ENCODE measurements at regions not wholly inside any gene's neighbourhood (a gene's known extent, or its start where the extent isn't known, plus 50 kb on each side); places are given as distances from the start of the nearest gene placed in this dataset.

DNA sequence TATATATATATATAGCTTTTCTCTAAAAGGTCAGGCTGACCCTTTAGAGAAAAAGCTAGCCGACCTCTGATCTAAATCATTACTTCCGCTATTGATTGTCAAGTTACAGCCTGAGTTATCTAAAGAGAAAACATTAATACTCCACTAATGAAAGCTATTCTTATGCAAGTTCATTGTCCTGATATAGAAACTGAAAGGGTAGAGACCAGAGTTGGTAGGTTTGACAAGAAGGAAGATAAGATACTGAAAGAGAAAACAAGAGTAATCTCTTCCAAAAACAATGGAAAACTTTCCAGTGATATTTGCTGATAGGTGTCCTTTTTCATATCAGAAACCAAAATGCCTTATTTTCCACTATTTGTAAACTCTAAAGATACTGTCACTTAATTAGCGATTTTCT is 62.8 kb upstream of the SLC39A10 start:
- CTCF ChIA-PET = interaction anchor here (0.7 to 1.8 kb wide), 2 partner anchors 18 to 25 kb away, joined by 3 to 7 read pairs; no protein-coding TSS in a partner anchor
- H3K4me3 ChIP-seq (replicated peaks in 1 of 3; ENCODE audit: insufficient read depth in 1 of 3, low read depth in 1 of 3, low read length in 3 of 3) = no peak overlapping the region
- no peak overlapping the region for H2AFZ ChIP-seq (ENCODE audit: low read depth, low read length)
- H3K27me3 ChIP-seq (ENCODE audit: control insufficient read depth in 2 of 2, insufficient read depth in 2 of 2, low read length in 2 of 2) = peaks cover 0 to 4% of the 10 kb centered on the region in 2 experiments
- no peak overlapping the region for H3K4me2 ChIP-seq (ENCODE audit: insufficient read depth, low read length)
- no peaks in the 10 kb centered on the region for H4K20me1 ChIP-seq (replicated peaks; ENCODE audit: control insufficient read depth, extremely low read depth, insufficient read depth, low read length)
- H3K79me2 ChIP-seq (ENCODE audit: control insufficient read depth, insufficient read depth, low read length) = no peaks in the 10 kb centered on the region
- no peak for FAIRE-seq
- BruUV-seq (replicated peaks) = no TSS peak
- H3K4me1 ChIP-seq (ENCODE audit: control insufficient read depth, extremely low read depth, insufficient read depth, low read length) = no peaks in the 10 kb centered on the region
- H3K36me3 ChIP-seq (ENCODE audit: control insufficient read depth in 2 of 2, extremely low read depth in 1 of 2, insufficient read depth in 2 of 2, low read length in 2 of 2) = no peaks in the 10 kb centered on the region
- dilution Hi-C loops (cut with MboI; ENCODE audit: extremely low pct_ligation_motif_present, low sequenced_read_pairs) (no loop called here), intact Hi-C loops (cut with micrococcal nuclease) (no loop called here)
- POLR2A ChIA-PET = no interaction called here
- TF ChIP-seq, protein P1, sequence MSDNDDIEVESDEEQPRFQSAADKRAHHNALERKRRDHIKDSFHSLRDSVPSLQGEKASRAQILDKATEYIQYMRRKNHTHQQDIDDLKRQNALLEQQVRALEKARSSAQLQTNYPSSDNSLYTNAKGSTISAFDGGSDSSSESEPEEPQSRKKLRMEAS (IDR thresholded peaks at IDR 0.05; ENCODE audit: insufficient read depth, insufficient read length) = no peak
- no peak for TF ChIP-seq GATA2 (IDR thresholded peaks at IDR 0.05; ENCODE audit: insufficient read depth, insufficient read length, low read depth, low read length)
- TF ChIP-seq POLR2A (IDR thresholded peaks at IDR 0.05; ENCODE audit: low read depth, low read length) = no peak
- TF ChIP-seq MYC (IDR thresholded peaks at IDR 0.05; ENCODE audit: low read depth, low read length) = no peak
- no peak for TF ChIP-seq POLR2AphosphoS5 (IDR thresholded peaks at IDR 0.05; ENCODE audit: insufficient read depth, low read depth, low read length)
- TF ChIP-seq CTCF (IDR thresholded peaks at IDR 0.05; ENCODE audit: extremely low read depth in 1 of 2, insufficient read depth in 1 of 2, low read depth in 1 of 2, low read length in 2 of 2) = no peak
- TF ChIP-seq FOS (IDR thresholded peaks at IDR 0.05; ENCODE audit: borderline replicate concordance, insufficient read depth, low read length) = no peak
- no peak for TF ChIP-seq EZH2 (IDR thresholded peaks at IDR 0.05; ENCODE audit: borderline replicate concordance, low read depth, low read length, severe bottlenecking)
- TF ChIP-seq JUN (IDR thresholded peaks at IDR 0.05; ENCODE audit: borderline replicate concordance, insufficient read depth, insufficient read length, low read depth) = no peak
- H3K27ac ChIP-seq (ENCODE audit: insufficient read depth, low read depth, low read length) = no peak overlapping the region
- no peaks in the 10 kb centered on the region for H3K9me1 ChIP-seq (replicated peaks; ENCODE audit: control insufficient read depth, extremely low read depth, insufficient read depth, low read length)
- DNase-seq (ENCODE audit: low read depth, low spot score) = no peak
- no peaks in the 10 kb centered on the region for H3K9me3 ChIP-seq (replicated peaks; ENCODE audit: control insufficient read depth, insufficient read depth, low read length)
- H3K9ac ChIP-seq (replicated peaks; ENCODE audit: extremely low read depth, insufficient read depth, low read length) = no peak overlapping the region

All from endothelial cell of umbilical vein (primary cell).